GM18505 (cell line): ENCODE measurements at regions not wholly inside any gene's neighbourhood (a gene's known extent, or its start where the extent isn't known, plus 50 kb on each side); places are given as distances from the start of the nearest gene placed in this dataset.
"Not testable (repeated sequence)": the region's sequence is repeated elsewhere in the genome, so short reads cannot be mapped to it uniquely, and the experiment has no call there.

Experiments
- ATAC-seq: cut with Tn5 transposase; IDR thresholded peaks from one replicate; pipeline ENCODE4 v1.9.1; 2021; ENCODE audit not compliant: unreplicated experiment
- POLR2A ChIP-seq: IDR thresholded peaks from 4 replicates; pipeline ENCODE4 v1.6.1; 2011; ENCODE audit warnings: borderline replicate concordance; ENCODE audit not compliant: insufficient read depth, insufficient read length; ENCODE audit errors: extremely low read depth

DNA sequence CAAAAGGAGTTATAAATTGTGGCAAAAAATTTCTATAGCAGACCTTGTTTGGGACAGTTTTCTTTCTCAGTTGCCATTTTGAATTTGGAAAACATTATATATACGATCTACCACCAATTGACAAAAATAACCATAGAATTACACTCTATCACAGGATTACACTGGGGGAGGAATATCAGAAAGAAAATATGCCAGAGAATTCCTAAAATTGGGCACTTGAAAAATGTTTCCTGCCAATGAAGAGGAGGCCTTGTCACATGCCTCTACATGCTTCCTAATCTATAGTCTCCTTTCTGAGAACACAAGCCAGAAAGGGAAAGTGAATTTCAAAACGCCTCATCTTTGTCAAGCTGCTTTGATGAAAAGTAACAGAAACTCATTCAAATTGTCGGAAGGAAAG lies 78.5 kb upstream of the DNAH5 start:
- no peak for TF ChIP-seq POLR2A
- ATAC-seq = no peak

GRCh38 chr5:14020944-14021343 lies 76.5 kb upstream of the DNAH5 start:
- not testable (repeated sequence) for ATAC-seq

DNA sequence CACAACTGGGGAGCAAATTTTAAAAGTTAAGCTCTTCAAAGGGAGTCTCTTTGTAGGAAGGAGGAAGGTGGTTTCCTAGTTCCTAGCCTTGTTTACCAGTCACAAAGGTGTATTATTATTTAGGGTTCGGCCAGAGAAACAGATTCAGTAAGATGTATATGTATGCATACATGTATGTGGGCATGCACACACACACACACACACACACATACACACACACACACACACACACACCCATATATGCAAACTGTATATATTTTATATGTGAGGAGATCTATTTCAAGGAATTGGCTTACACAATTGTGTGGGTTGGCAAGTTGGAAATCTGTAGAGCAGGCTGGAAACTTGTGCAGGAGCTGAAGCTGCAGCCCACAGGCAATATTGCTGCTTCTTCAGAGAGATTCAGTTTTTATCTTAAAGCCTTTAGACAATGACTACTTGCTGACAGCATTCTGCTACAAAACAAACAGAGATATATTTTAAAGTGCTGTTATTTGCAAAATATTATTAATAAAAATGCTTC lies 75.3 kb upstream of the DNAH5 start:
- no peak for ATAC-seq
- no peak for TF ChIP-seq POLR2A

DNA sequence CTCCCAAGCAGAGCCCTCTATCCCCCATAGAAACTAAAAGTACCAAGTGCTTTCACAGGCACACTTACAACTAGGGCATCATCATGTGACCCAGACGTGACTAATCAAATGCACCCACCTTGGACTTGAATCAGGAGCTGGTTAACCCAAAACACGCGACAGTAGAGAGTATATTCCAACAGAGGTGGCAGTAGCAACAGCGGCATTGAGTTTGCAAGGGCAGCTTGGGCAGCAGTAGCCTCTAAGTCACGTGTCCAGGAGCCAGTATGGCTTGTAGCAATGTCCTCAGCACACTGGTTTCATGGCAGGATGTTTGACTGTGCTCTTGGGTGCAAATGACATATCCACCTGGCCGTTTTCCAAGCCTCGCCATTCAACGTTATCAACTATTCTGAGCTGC lies 73.4 kb upstream of the DNAH5 start:
- no peak for ATAC-seq
- no peak for TF ChIP-seq POLR2A

DNA sequence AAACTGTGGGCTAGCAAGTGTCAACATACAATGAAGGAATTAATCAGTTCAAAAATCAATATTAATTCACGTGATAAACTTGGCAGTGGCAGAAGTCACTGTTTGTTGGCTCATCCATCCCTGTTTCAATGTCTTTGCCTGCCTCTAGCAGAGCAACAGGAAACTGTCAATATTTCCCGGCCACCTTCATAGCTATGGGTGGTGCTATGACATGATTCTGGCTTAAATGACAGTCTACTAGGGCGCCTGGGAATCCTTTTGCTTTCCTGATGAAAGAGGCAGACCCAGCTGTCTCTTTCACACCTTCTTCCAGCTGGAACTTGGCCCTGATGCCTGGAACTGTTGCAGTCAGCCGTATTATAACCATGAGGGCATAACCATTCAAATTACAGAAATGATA lies 72.1 kb upstream of the DNAH5 start:
- no peak for ATAC-seq
- no peak for TF ChIP-seq POLR2A

DNA sequence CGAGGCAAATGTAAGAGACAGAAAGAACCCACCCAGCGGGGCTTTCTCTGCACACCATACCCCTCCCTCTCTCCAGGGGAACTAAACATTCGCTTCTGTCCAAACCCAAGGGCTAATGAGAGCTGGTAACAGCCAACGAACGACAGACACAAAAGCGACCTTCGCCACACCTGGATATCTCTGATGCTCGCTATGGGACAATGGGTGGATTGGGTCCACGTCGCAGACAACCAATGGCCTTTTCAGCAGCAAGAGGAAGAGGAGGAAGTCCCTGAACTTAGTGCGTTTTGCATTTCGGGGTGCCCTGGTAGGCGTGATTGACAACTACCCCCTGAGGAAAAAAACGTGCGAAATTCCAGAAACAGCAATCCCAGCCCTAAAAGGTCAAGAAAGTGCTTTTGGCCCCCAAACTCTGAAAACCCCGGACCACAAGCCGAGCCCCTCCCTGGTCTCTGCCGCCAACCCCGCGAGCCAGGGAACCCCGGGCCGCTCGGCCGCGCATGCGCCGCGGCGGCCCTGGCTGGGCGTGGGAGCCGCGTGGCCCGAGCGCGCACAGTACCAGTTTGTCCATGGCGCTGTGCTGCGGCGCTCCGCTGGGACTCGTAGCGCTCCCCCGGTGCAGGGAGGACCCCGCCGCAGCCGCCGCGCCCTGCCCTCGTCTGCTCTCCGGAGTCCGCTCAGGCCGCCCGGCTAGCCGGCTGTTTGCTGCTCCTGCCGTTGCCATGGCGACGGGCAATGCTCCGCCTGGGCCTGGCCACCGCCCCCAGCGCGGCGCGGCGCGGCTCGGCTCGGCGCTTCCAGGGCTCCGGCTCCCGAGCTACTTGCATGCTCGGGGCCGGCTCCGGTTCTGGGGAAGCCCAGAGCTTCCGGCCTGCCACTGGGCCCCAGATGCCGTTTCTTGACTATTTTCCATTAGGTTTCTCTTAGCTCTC lies 66.9 kb upstream of the DNAH5 start:
- no peak for TF ChIP-seq POLR2A
- peak; percentile 95 for ATAC-seq

- no peak for ATAC-seq
- no peak for TF ChIP-seq POLR2A
Observed at GRCh38 chr5:14009575-14009974, 65.1 kb upstream of the DNAH5 start.

DNA sequence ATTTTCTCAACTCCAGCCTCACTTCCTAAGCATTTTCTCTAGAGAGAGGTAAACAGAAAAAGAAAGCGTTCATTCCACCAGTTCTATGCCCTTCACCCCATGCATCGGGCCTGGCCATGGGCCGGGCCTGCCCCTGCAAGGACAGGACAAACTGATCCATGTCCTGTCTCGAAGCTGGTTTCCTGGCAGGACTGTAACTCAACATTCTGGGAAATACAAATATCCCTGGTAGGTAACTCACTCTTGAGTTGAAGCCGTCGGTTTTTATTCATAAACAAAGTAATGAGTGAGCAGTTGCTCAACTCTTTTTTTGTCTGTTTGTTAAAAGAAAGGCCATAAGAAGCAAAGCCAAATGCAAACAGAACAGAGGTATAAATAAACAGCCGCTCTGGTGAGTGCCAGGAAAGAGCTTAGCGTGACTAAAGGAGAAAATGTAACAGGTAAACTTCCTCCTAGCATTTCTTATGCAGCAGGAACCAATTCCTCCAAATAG lies 64.4 kb upstream of the DNAH5 start:
- ATAC-seq = no peak
- TF ChIP-seq POLR2A = no peak

DNA sequence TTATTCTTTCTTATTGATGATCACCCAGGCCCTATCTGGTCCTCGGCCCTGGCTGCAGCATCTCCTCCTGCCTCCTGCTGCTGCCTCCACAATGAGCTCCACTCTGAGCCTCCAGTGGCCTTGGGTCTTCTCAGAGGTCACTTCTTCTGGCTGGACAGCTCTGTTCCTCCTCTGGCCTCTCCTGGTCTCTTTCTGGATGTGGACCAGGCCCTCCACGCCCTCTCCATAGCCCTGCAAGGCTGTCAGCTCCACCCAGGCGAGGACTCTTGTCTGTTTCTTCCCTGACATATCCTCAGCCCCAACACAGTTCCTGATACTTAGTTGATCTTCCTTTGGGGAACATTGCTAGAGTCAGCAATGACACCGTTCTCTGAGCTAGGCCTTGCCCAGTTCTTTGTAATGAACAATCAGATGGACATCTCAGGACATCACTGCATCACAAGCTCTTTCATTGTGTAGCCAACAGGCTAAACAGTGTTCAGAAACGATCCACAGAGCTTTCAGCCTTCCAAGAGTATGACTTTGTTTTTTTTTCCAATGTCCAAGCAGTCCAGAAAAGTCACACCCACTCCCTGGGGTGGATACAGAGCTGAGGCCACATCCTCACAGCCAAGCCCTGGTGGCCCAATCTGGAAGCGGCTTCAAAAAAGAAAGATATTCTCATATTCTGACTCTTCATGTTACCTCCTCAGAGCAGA lies 62.5 kb upstream of the DNAH5 start:
- TF ChIP-seq POLR2A = no peak
- ATAC-seq = no peak

- no peak for TF ChIP-seq POLR2A
- ATAC-seq = no peak
Observed at GRCh38 chr5:14004598-14005394, 60.3 kb upstream of the DNAH5 start.

GRCh38 chr5:14003936-14004335 lies 59.4 kb upstream of the DNAH5 start:
- TF ChIP-seq POLR2A = no peak
- no peak for ATAC-seq

GRCh38 chr5:14003513-14003912 lies 59.0 kb upstream of the DNAH5 start:
- TF ChIP-seq POLR2A = no peak
- ATAC-seq = no peak

DNA sequence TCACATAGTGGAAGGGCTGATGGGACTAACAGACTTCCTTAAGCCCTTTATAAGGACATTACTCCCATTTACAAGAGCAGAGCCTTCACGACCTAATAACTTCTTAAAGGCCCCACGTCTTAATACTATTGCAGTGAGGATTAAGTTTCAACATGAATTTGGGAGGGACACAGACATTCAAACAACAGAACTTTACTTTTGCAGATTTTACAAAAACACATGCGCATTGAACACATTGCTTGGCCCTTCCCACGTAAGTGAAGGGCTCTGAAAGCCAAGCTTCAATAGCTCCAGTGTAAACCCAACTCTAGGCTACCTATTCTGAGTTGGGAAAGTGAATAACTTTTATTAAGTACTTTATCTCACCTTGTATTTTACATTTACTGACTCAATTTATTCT lies 53.8 kb upstream of the DNAH5 start:
- no peak for TF ChIP-seq POLR2A
- no peak for ATAC-seq
